ENCODE measurements at regions not wholly inside any gene's neighbourhood (a gene's known extent, or its start where the extent isn't known, plus 50 kb on each side); places are given as distances from the start of the nearest gene placed in this dataset.

GRCh38 chr6:126787635-126788034 lies 330.8 kb upstream of the RSPO3 start:
- H3K4me3 ChIP-seq (ENCODE audit: low read depth, low read length, poor library complexity, severe bottlenecking), result no peak overlapping the region
- no peaks in the 10 kb centered on the region for H3K9me2 ChIP-seq (ENCODE audit: low read depth, low read length)
- H3K79me2 ChIP-seq (ENCODE audit: insufficient read depth, low read length), result no peaks in the 10 kb centered on the region
- H3F3A ChIP-seq (ENCODE audit: insufficient read depth, low read length), result no peaks in the 10 kb centered on the region
- H3K36me3 ChIP-seq (ENCODE audit: insufficient read depth, low read length), result no peaks in the 10 kb centered on the region
- H3K4me1 ChIP-seq (ENCODE audit: insufficient read depth, low read length, severe bottlenecking), result no peaks in the 10 kb centered on the region
- H3K9ac ChIP-seq (ENCODE audit: low read length), result no peak overlapping the region
- H4K20me1 ChIP-seq (ENCODE audit: insufficient read depth, low read length), result no peaks in the 10 kb centered on the region
- no peaks in the 10 kb centered on the region for H3K9me3 ChIP-seq (ENCODE audit: low read length)
- H2AFZ ChIP-seq (ENCODE audit: low read length), result no peak overlapping the region
- TF ChIP-seq EZH2 (IDR thresholded peaks at IDR 0.05; ENCODE audit: borderline replicate concordance, low read length) (no peak), CTCF (IDR thresholded peaks at IDR 0.05; ENCODE audit: low read length) (no peak)
- no peak overlapping the region for H3K27ac ChIP-seq (ENCODE audit: low read depth, low read length, poor library complexity, severe bottlenecking)
- H3K27me3 ChIP-seq (ENCODE audit: insufficient read depth, low read length), result no peaks in the 10 kb centered on the region
- H3K4me2 ChIP-seq (ENCODE audit: low read length), result no peak overlapping the region

- Histone ChIP-seq H4K20me1 (ENCODE audit: insufficient read depth, low read length) (no peaks in the 10 kb centered on the region), H3K9me2 (ENCODE audit: low read depth, low read length) (no peaks in the 10 kb centered on the region), H3K36me3 (ENCODE audit: insufficient read depth, low read length) (no peaks in the 10 kb centered on the region), H3K4me1 (ENCODE audit: insufficient read depth, low read length, severe bottlenecking) (no peaks in the 10 kb centered on the region), H3F3A (ENCODE audit: insufficient read depth, low read length) (no peaks in the 10 kb centered on the region), H3K27ac (ENCODE audit: low read depth, low read length, poor library complexity, severe bottlenecking) (no peak overlapping the region), H2AFZ (ENCODE audit: low read length) (no peak overlapping the region), H3K4me3 (ENCODE audit: low read depth, low read length, poor library complexity, severe bottlenecking) (no peak overlapping the region), H3K9me3 (ENCODE audit: low read length) (no peaks in the 10 kb centered on the region), H3K79me2 (ENCODE audit: insufficient read depth, low read length) (no peaks in the 10 kb centered on the region), H3K9ac (ENCODE audit: low read length) (no peak overlapping the region), H3K27me3 (ENCODE audit: insufficient read depth, low read length) (no peaks in the 10 kb centered on the region), H3K4me2 (ENCODE audit: low read length) (no peak overlapping the region)
- no peak for TF ChIP-seq CTCF (IDR thresholded peaks at IDR 0.05; ENCODE audit: low read length)
- no peak for TF ChIP-seq EZH2 (IDR thresholded peaks at IDR 0.05; ENCODE audit: borderline replicate concordance, low read length)
Measured at GRCh38 chr6:126788861-126789365, 329.6 kb upstream of the RSPO3 start.

GRCh38 chr6:126792340-126793085 lies 326.0 kb upstream of the RSPO3 start:
- no peaks in the 10 kb centered on the region for H3K9me2 ChIP-seq (ENCODE audit: low read depth, low read length)
- TF ChIP-seq CTCF (IDR thresholded peaks at IDR 0.05; ENCODE audit: low read length) (no peak), EZH2 (IDR thresholded peaks at IDR 0.05; ENCODE audit: borderline replicate concordance, low read length) (no peak)
- H3K9ac ChIP-seq (ENCODE audit: low read length), result no peak overlapping the region
- no peaks in the 10 kb centered on the region for H3K4me1 ChIP-seq (ENCODE audit: insufficient read depth, low read length, severe bottlenecking)
- H3K79me2 ChIP-seq (ENCODE audit: insufficient read depth, low read length), result no peaks in the 10 kb centered on the region
- H2AFZ ChIP-seq (ENCODE audit: low read length), result no peak overlapping the region
- no peak overlapping the region for H3K4me3 ChIP-seq (ENCODE audit: low read depth, low read length, poor library complexity, severe bottlenecking)
- no peaks in the 10 kb centered on the region for H3K36me3 ChIP-seq (ENCODE audit: insufficient read depth, low read length)
- H3K9me3 ChIP-seq (ENCODE audit: low read length), result no peaks in the 10 kb centered on the region
- no peaks in the 10 kb centered on the region for H3K27me3 ChIP-seq (ENCODE audit: insufficient read depth, low read length)
- no peaks in the 10 kb centered on the region for H4K20me1 ChIP-seq (ENCODE audit: insufficient read depth, low read length)
- no peak overlapping the region for H3K27ac ChIP-seq (ENCODE audit: low read depth, low read length, poor library complexity, severe bottlenecking)
- H3F3A ChIP-seq (ENCODE audit: insufficient read depth, low read length), result no peaks in the 10 kb centered on the region
- H3K4me2 ChIP-seq (ENCODE audit: low read length), result no peak overlapping the region

Measured in OCI-LY1 (cell line).